H1 (cell line): ENCODE measurements at regions not wholly inside any gene's neighbourhood (a gene's known extent, or its start where the extent isn't known, plus 50 kb on each side); places are given as distances from the start of the nearest gene placed in this dataset.

ENCODE experiments used
- CTCF ChIA-PET: fragments of 300-600 bp; sonication (Branson Sonifier 250); formaldehyde crosslinking; loops from one replicate; lab custom pipeline; 2021; ENCODE audit not compliant: partially characterized antibody; lab: Charles Lee
- POLR2A ChIA-PET: fragments of 300-600 bp; sonication (Branson Sonifier 250); formaldehyde crosslinking; loops from one replicate; lab custom pipeline; 2021; ENCODE audit warnings: inconsistent platforms; ENCODE audit not compliant: partially characterized antibody; lab: Charles Lee
- DNase-seq, 2 experiments: peaks; one replicate each; pipeline versions ENCODE4 v3.0.0 to v3.0.0-alpha.2; 2010 to 2022; ENCODE audit warnings: low spot score in 2 of 2, low read depth in 1 of 2, mixed read lengths in 1 of 2
- FAIRE-seq: peaks from 2 replicates; lab custom pipeline; 2011; peaks lifted over from hg19 to GRCh38; lab: Jason Lieb, UNC
- H2AFZ ChIP-seq: 2 replicates; pipeline ENCODE4 v1.8.1; 2012; ENCODE audit warnings: low read length, inconsistent platforms
- H2AK5ac ChIP-seq: 2 replicates; pipeline ENCODE4 v1.6.1; 2013; ENCODE audit warnings: low read depth, low read length
- H2BK120ac ChIP-seq: replicated peaks from 2 replicates; pipeline ENCODE3; 2013; ENCODE audit warnings: low read depth, low read length, inconsistent platforms
- H2BK12ac ChIP-seq: 2 replicates; pipeline ENCODE4 v1.6.1; 2013; ENCODE audit warnings: low read depth, low read length
- H2BK15ac ChIP-seq: 2 replicates; pipeline ENCODE4 v1.6.1; 2013; ENCODE audit warnings: low read length
- H2BK20ac ChIP-seq: 2 replicates; pipeline ENCODE4 v1.6.1; 2013; ENCODE audit warnings: low read length
- H2BK5ac ChIP-seq: 2 replicates; pipeline ENCODE4 v1.6.1; 2013; ENCODE audit warnings: low read depth, low read length
- H3K14ac ChIP-seq: 2 replicates; pipeline ENCODE4 v1.6.1; 2013; ENCODE audit warnings: inconsistent platforms; ENCODE audit not compliant: insufficient read length
- H3K18ac ChIP-seq: 2 replicates; pipeline ENCODE4 v1.6.1; 2013; ENCODE audit warnings: low read length; ENCODE audit errors: extremely low read depth
- H3K23ac ChIP-seq: 2 replicates; pipeline ENCODE4 v1.6.1; 2013; ENCODE audit warnings: inconsistent platforms; ENCODE audit not compliant: insufficient read length
- H3K23me2 ChIP-seq: 2 replicates; pipeline ENCODE4 v1.6.1; 2013; ENCODE audit warnings: low read depth, low read length
- H3K27ac ChIP-seq: 2 replicates; pipeline ENCODE4 v1.6.1; 2011; ENCODE audit warnings: low read depth, low read length, inconsistent platforms
- H3K27me3 ChIP-seq, 4 experiments: replicated peaks in 1 of 4; 1 replicate in 1 of 4; 2 replicates in 3 of 4; pipeline versions ENCODE4 v1.6.1 to v1.8.1; 2011 to 2013; ENCODE audit warnings: low read length in 3 of 4, mild to moderate bottlenecking in 3 of 4, inconsistent platforms in 2 of 4, mixed read lengths in 2 of 4, moderate library complexity in 1 of 4; ENCODE audit not compliant: control insufficient read depth in 3 of 4, insufficient read depth in 3 of 4; ENCODE audit errors: extremely low read depth in 1 of 4
- H3K36me3 ChIP-seq, 4 experiments: 2 replicates each; pipeline versions ENCODE4 v1.6.1 to v1.8.1; 2011 to 2013; ENCODE audit warnings: mild to moderate bottlenecking in 4 of 4, low read length in 3 of 4, moderate library complexity in 2 of 4, control low read depth in 1 of 4, inconsistent platforms in 1 of 4; ENCODE audit not compliant: insufficient read depth in 4 of 4, control insufficient read depth in 2 of 4
- H3K4ac ChIP-seq: replicated peaks from 2 replicates; pipeline ENCODE3; 2013; ENCODE audit warnings: low read length, low read depth, mixed read lengths, inconsistent platforms; ENCODE audit not compliant: insufficient read length
- H3K4me1 ChIP-seq, 4 experiments: replicated peaks in 1 of 4; 1 replicate in 1 of 4; 2 replicates in 3 of 4; pipeline versions ENCODE4 v1.6.1 to v1.8.1; 2011 to 2013; ENCODE audit warnings: low read length in 3 of 4, inconsistent platforms in 2 of 4, mixed read lengths in 1 of 4; ENCODE audit not compliant: insufficient read depth in 4 of 4, control insufficient read depth in 3 of 4
- H3K4me2 ChIP-seq, 2 experiments: 2 replicates each; pipeline versions ENCODE4 v1.6.1 to v1.8.1; 2011 to 2013; ENCODE audit warnings: low read depth in 2 of 2, low read length in 2 of 2, control low read depth in 1 of 2, inconsistent platforms in 1 of 2, mild to moderate bottlenecking in 1 of 2; ENCODE audit not compliant: insufficient read depth in 1 of 2
- H3K4me3 ChIP-seq, 4 experiments: fragments of 200-600, 300-600 bp in 1 of 4; sonication (generic), shearing (Covaris generic), sonication (Bioruptor Twin) in 1 of 4; 2 replicates each; pipeline versions ENCODE4 v1.5.1 to v1.8.1; 2011 to 2016; ENCODE audit warnings: low read length in 4 of 4, low read depth in 3 of 4, control low read depth in 2 of 4, inconsistent platforms in 2 of 4, mild to moderate bottlenecking in 2 of 4, mixed read lengths in 1 of 4, moderate library complexity in 1 of 4; ENCODE audit not compliant: insufficient read depth in 2 of 4; ENCODE audit errors: extremely low read depth in 1 of 4
- H3K56ac ChIP-seq: replicated peaks from 2 replicates; pipeline ENCODE3; 2013; ENCODE audit warnings: low read depth, mild to moderate bottlenecking, mixed read lengths, low read length, inconsistent platforms; ENCODE audit not compliant: insufficient read length
- H3K79me1 ChIP-seq: 2 replicates; pipeline ENCODE4 v1.6.1; 2013; ENCODE audit warnings: low read depth, low read length, control low read depth
- H3K79me2 ChIP-seq, 2 experiments: 2 replicates each; pipeline versions ENCODE4 v1.6.1 to v1.8.1; 2012 to 2013; ENCODE audit warnings: low read length in 2 of 2, mild to moderate bottlenecking in 2 of 2, inconsistent platforms in 1 of 2; ENCODE audit not compliant: insufficient read depth in 2 of 2, control insufficient read depth in 1 of 2
- H3K9ac ChIP-seq, 4 experiments: replicated peaks in 1 of 4; 1 replicate in 1 of 4; 2 replicates in 3 of 4; pipeline versions ENCODE4 v1.6.1 to v1.8.1; 2011 to 2013; ENCODE audit warnings: low read depth in 3 of 4, low read length in 3 of 4, control low read depth in 2 of 4, mild to moderate bottlenecking in 2 of 4, moderate library complexity in 2 of 4, inconsistent platforms in 1 of 4; ENCODE audit errors: extremely low read depth in 1 of 4
- H3K9me3 ChIP-seq, 2 experiments: 2 replicates each; pipeline versions ENCODE4 v1.6.1 to v1.8.1; 2012 to 2013; ENCODE audit warnings: mild to moderate bottlenecking in 2 of 2, moderate library complexity in 2 of 2, control low read depth in 1 of 2, inconsistent platforms in 1 of 2, low read depth in 1 of 2, low read length in 1 of 2, mixed read lengths in 1 of 2; ENCODE audit not compliant: insufficient read depth in 2 of 2
- H4K20me1 ChIP-seq, 2 experiments: replicated peaks in 1 of 2; 2 replicates each; pipeline versions ENCODE3 to v1.8.1; 2011 to 2013; ENCODE audit warnings: inconsistent platforms in 2 of 2, low read length in 2 of 2, mild to moderate bottlenecking in 1 of 2; ENCODE audit not compliant: insufficient read depth in 2 of 2, control insufficient read depth in 1 of 2
- H4K5ac ChIP-seq: 2 replicates; pipeline ENCODE4 v1.6.1; 2013; ENCODE audit warnings: low read length, low read depth, mixed read lengths, inconsistent platforms; ENCODE audit not compliant: insufficient read length
- H4K8ac ChIP-seq: 2 replicates; pipeline ENCODE4 v1.8.0; 2013; ENCODE audit warnings: mild to moderate bottlenecking, moderate library complexity, low read length, inconsistent platforms; ENCODE audit not compliant: insufficient read depth; ENCODE audit errors: extremely low read depth
- H4K91ac ChIP-seq: replicated peaks from 2 replicates; pipeline ENCODE3; 2013; ENCODE audit warnings: low read length, mixed read lengths, inconsistent platforms; ENCODE audit not compliant: insufficient read length
- BCL11A ChIP-seq, 2 experiments: IDR thresholded peaks; one replicate each; pipeline ENCODE4 v1.6.1; 2011; ENCODE audit warnings: low read depth in 2 of 2, low read length in 2 of 2, mild to moderate bottlenecking in 2 of 2
- CHD1 ChIP-seq: IDR thresholded peaks from 2 replicates; pipeline ENCODE4 v1.6.1; 2012; ENCODE audit warnings: low read depth, low read length, improper control_type of control experiment
- CHD2 ChIP-seq: IDR thresholded peaks from 2 replicates; pipeline ENCODE4 v1.6.1; 2012; ENCODE audit warnings: low read length, improper control_type of control experiment
- CREB1 ChIP-seq: IDR thresholded peaks from 2 replicates; pipeline ENCODE4 v1.6.1; 2012; ENCODE audit warnings: inconsistent platforms
- EGR1 ChIP-seq: IDR thresholded peaks from 2 replicates; pipeline ENCODE4 v1.6.1; 2011; ENCODE audit warnings: low read depth, low read length, borderline replicate concordance
- EZH2 ChIP-seq: fragments of 200-600 bp; sonication (generic); IDR thresholded peaks from 2 replicates; pipeline ENCODE4 v1.7.1; 2012; ENCODE audit warnings: low read depth, mild to moderate bottlenecking, moderate library complexity, low read length, inconsistent platforms; ENCODE audit not compliant: severe bottlenecking
- JUND ChIP-seq: IDR thresholded peaks from 2 replicates; pipeline ENCODE4 v1.6.1; 2011; ENCODE audit warnings: mild to moderate bottlenecking, improper control_type of control experiment, low read length
- POLR2A ChIP-seq, 2 experiments: IDR thresholded peaks; 1 replicate in 1 of 2; 2 replicates in 1 of 2; pipeline ENCODE4 v1.6.1; 2011; ENCODE audit warnings: low read depth in 2 of 2, low read length in 2 of 2, mild to moderate bottlenecking in 2 of 2; ENCODE audit errors: control extremely low read depth in 1 of 2
- POU5F1 ChIP-seq: IDR thresholded peaks from 2 replicates; pipeline ENCODE4 v1.6.1; 2011; ENCODE audit warnings: low read depth, mild to moderate bottlenecking, low read length, moderate library complexity
- RBBP5 ChIP-seq: IDR thresholded peaks from 2 replicates; pipeline ENCODE4 v1.7.1; 2012; ENCODE audit warnings: low read depth, mild to moderate bottlenecking, inconsistent platforms, low read length, moderate library complexity, borderline replicate concordance
- RFX5 ChIP-seq: IDR thresholded peaks from 2 replicates; pipeline ENCODE4 v1.6.1; 2011; ENCODE audit warnings: low read depth, low read length, improper control_type of control experiment, borderline replicate concordance
- SIX5 ChIP-seq: IDR thresholded peaks from 2 replicates; pipeline ENCODE4 v1.6.1; 2011; ENCODE audit warnings: mild to moderate bottlenecking, low read depth, low read length
- SP1 ChIP-seq: IDR thresholded peaks from 2 replicates; pipeline ENCODE4 v1.6.1; 2011; ENCODE audit warnings: low read depth, low read length
- SP2 ChIP-seq: IDR thresholded peaks from 2 replicates; pipeline ENCODE4 v1.6.1; 2012; ENCODE audit warnings: mild to moderate bottlenecking, low read length, inconsistent platforms
- TAF7 ChIP-seq: optimal IDR thresholded peaks from 2 replicates; pipeline ENCODE3; 2011; ENCODE audit warnings: low read depth, mild to moderate bottlenecking, inconsistent platforms, low read length, moderate library complexity, borderline replicate concordance
- ZNF274 ChIP-seq: IDR thresholded peaks from 2 replicates; pipeline ENCODE4 v1.7.0; 2012; ENCODE audit warnings: low read length, borderline replicate concordance; ENCODE audit errors: extremely low read depth
- WGBS, 2 experiments: shearing (Covaris generic) in 1 of 2; methylation state at CpG; one replicate each; pipeline versions ENCODE4 v1.1.6 to v1.1.7; 2013 to 2015; ENCODE audit warnings: low lambda C conversion rate in 2 of 2, mixed read lengths in 2 of 2, inconsistent platforms in 1 of 2, low coverage in 1 of 2, missing lambda C conversion rate in 1 of 2; ENCODE audit not compliant: insufficient replicate concordance in 2 of 2, insufficient coverage in 1 of 2, insufficient read length in 1 of 2; ENCODE audit errors: extremely low coverage in 1 of 2, missing lambda C conversion rate in 1 of 2; 5-methylcytosine and 5-hydroxymethylcytosine counted together

GRCh38 chr1:187627516-187627915 is 798.8 kb downstream of the PLA2G4A start:
- no peak for DNase-seq
- Histone ChIP-seq H3K4me1 (peaks cover 6 to 14% (median 10%) of the 10 kb centered on the region in 4 experiments; a peak in 6 of 7 replicates), H3K79me1 (no peaks in the 10 kb centered on the region), H2BK15ac (no peak overlapping the region), H3K9ac (no peak overlapping the region), H3K4ac (no peak overlapping the region), H4K5ac (no peak overlapping the region), H3K18ac (no peak overlapping the region), H2BK5ac (no peak overlapping the region), H3K27ac (no peak overlapping the region), H2AFZ (no peak overlapping the region), H4K8ac (no peak overlapping the region), H2AK5ac (no peak overlapping the region), H3K27me3 (no peaks in the 10 kb centered on the region), H2BK20ac (no peak overlapping the region; the same call in 1 of the 2 replicates), H4K20me1 (no peaks in the 10 kb centered on the region), H3K4me2 (no peak overlapping the region), H4K91ac (no peak overlapping the region), H3K14ac (no peak overlapping the region), H3K56ac (no peak overlapping the region), H3K36me3 (peaks cover 0 to 3% (median 0%) of the 10 kb centered on the region in 4 experiments; a peak in 1 of 8 replicates), H3K4me3 (no peak overlapping the region), H2BK12ac (no peak overlapping the region), H3K23me2 (no peaks in the 10 kb centered on the region), H3K79me2 (no peaks in the 10 kb centered on the region), H3K23ac (no peak overlapping the region), H3K9me3 (no peaks in the 10 kb centered on the region), H2BK120ac (no peak overlapping the region)
- TF ChIP-seq CHD2 (no peak), POU5F1 (no peak), EGR1 (no peak), CHD1 (no peak), JUND (no peak), TAF7 (no peak), SP2 (no peak), POLR2A (IDR thresholded peaks at IDR 0.05; ENCODE audit: control extremely low read depth in 1 of 2, low read depth in 2 of 2, low read length in 2 of 2) (no peak), CREB1 (no peak), SIX5 (no peak), RFX5 (no peak), EZH2 (no peak), BCL11A (IDR thresholded peaks at IDR 0.05; ENCODE audit: low read depth in 2 of 2, low read length in 2 of 2) (no peak), ZNF274 (no peak), SP1 (no peak), RBBP5 (no peak)
- no peak for FAIRE-seq
- ChIA-PET POLR2A (interaction anchor here (0.8 kb wide), 1 partner anchor 11 kb away, joined by 3 read pairs; no protein-coding TSS in a partner anchor), CTCF (no interaction called here)
- WGBS, 2 experiments: 100% methylated on average over 2 of the region's 2 CpGs; no CpG with 5 or more reads in 1 of the 2 experiments
